NCI-H774 (cell line): ENCODE measurements at regions not wholly inside any gene's neighbourhood (a gene's known extent, or its start where the extent isn't known, plus 50 kb on each side); places are given as distances from the start of the nearest gene placed in this dataset.
"Not testable (repeated sequence)": the region's sequence is repeated elsewhere in the genome, so short reads cannot be mapped to it uniquely, and the experiment has no call there.

Source experiments
- DNase-seq: peaks from one replicate; lab custom pipeline; 2025; lab: John Stamatoyannopoulos, UW

GRCh38 chr11:109680127-109680526, 258.1 kb downstream of the C11orf87 start:
- no peak for DNase-seq

- DNase-seq: not testable (repeated sequence)
Measured at GRCh38 chr11:109682788-109683187, 260.8 kb downstream of the C11orf87 start.

GRCh38 chr11:109695696-109696095, 273.7 kb downstream of the C11orf87 start:
- DNase-seq: no peak

- DNase-seq: no peak
Measured at GRCh38 chr11:109696191-109696897, 274.4 kb downstream of the C11orf87 start.

- DNase-seq: peak; percentile 69
Measured at GRCh38 chr11:109697140-109697843, 275.3 kb downstream of the C11orf87 start.

GRCh38 chr11:109698237-109698636, 276.2 kb downstream of the C11orf87 start:
- no peak for DNase-seq

- no peak for DNase-seq
Measured at GRCh38 chr11:109704432-109704831, 282.4 kb downstream of the C11orf87 start.

- no peak for DNase-seq
Measured at GRCh38 chr11:109706945-109707344, 285.0 kb downstream of the C11orf87 start.

- no peak for DNase-seq
Measured at GRCh38 chr11:109707411-109707810, 285.4 kb downstream of the C11orf87 start.

GRCh38 chr11:109708184-109708583, 286.2 kb downstream of the C11orf87 start:
- DNase-seq: no peak

- not testable (repeated sequence) for DNase-seq
Measured at GRCh38 chr11:109714444-109714843, 292.5 kb downstream of the C11orf87 start.

- DNase-seq: not testable (repeated sequence)
Measured at GRCh38 chr11:109715424-109715823, 293.4 kb downstream of the C11orf87 start.

- DNase-seq: no peak
Measured at GRCh38 chr11:109726061-109726460, 304.1 kb downstream of the C11orf87 start.

- DNase-seq: no peak
Measured at GRCh38 chr11:109728056-109728455, 306.1 kb downstream of the C11orf87 start.

- peak; percentile 68 for DNase-seq
Measured at GRCh38 chr11:109729761-109730160, 307.8 kb downstream of the C11orf87 start.

GRCh38 chr11:109730669-109731068, 308.7 kb downstream of the C11orf87 start:
- DNase-seq: no peak

- DNase-seq: no peak
Measured at GRCh38 chr11:109731451-109731850, 309.5 kb downstream of the C11orf87 start.

GRCh38 chr11:109733245-109733644, 311.3 kb downstream of the C11orf87 start:
- DNase-seq: no peak

GRCh38 chr11:109734566-109734965, 312.6 kb downstream of the C11orf87 start:
- DNase-seq: no peak

GRCh38 chr11:109735128-109735527, 313.1 kb downstream of the C11orf87 start:
- DNase-seq: no peak

GRCh38 chr11:109739379-109739778, 317.4 kb downstream of the C11orf87 start:
- DNase-seq: no peak

GRCh38 chr11:109745996-109746625, 324.1 kb downstream of the C11orf87 start:
- DNase-seq: no peak

GRCh38 chr11:109747839-109748238, 325.8 kb downstream of the C11orf87 start:
- no peak for DNase-seq
